IPS-NIHi7 (cell line): ENCODE measurements at regions not wholly inside any gene's neighbourhood (a gene's known extent, or its start where the extent isn't known, plus 50 kb on each side); places are given as distances from the start of the nearest gene placed in this dataset.

ENCODE experiments used
- DNase-seq: peaks from one replicate; pipeline ENCODE4 v3.0.0; 2012; ENCODE audit warnings: mixed read lengths; ENCODE audit errors: extremely low spot score

DNA sequence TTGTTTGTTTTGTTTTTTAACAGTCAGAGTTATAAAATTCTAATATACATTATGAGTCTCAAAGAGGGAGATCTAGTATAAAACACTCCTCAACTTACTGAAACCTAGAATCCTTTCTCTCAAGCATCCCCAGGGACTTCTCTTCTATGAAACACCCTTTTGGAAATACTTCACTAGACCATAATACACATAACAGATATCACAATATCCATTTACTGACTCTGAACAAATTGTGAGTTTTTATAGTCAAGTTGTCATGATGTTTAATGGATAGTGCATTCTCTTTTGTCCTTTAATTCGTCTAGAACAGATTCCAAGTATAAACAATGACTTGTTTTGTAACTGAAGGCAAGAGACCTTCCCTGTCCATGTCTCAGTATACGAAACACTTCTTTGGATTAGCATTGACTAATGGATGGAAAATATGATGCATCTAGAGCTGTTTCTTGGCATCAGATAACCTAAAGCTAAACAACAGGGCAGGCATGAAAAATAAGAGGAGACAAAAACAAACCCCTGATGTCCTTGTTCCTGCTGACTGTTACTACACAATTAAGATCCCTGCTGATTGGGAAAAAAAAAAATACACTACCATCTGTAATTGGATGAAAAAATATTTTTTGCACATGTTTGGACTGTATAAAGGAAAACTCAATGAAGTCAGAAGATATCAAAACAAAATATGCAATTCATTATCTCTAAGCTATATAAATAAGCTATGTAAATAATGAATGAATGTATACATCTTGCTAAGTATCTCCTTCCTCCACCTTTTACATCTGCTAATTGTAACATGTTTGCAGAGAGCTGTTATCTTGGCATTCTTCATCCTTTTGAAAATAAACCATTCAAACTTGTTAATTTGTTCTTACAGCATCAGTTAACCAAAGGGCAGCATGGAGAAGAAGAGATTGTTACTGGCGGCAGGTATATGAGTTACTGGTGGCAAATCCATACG is 214.2 kb downstream of the LACC1 start:
- no peak for DNase-seq

DNA sequence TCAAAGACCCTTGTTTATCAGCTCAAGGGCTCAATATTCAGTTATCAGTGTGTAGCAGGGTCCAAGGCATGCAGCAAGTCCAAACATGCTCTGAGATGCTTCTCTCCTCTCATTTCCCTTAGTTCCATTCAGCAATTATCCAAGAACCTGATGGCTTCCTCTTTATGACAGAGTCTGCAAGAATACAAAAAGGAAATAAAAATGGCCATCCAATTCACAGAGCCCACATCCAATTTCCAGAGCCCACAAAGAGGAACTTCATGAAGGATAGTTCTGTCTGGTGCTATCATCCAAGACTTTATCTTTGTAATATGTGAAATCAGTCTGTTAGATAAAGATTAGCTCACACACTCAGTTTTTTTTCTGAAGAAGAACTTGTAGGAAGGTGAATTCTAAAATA is 217.2 kb downstream of the LACC1 start:
- DNase-seq: no peak

DNA sequence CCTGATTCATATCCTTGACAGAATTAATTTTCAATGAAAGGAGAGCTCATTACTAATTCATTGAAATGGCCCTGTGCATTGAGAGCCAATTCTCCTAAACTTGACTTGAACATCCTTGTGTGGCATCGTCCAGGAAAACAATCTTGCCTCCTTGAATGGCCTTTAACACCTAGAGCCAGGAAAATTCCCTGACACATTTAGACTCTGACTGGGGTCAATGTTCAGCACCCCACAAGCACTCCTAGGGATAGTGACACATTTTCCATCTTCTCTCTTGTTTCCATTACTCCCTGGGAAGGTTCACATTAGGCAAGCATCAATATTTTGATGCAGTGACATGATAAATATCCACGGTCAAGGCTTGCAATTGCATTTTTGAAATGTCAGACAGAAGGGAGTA is 218.9 kb downstream of the LACC1 start:
- no peak for DNase-seq

DNA sequence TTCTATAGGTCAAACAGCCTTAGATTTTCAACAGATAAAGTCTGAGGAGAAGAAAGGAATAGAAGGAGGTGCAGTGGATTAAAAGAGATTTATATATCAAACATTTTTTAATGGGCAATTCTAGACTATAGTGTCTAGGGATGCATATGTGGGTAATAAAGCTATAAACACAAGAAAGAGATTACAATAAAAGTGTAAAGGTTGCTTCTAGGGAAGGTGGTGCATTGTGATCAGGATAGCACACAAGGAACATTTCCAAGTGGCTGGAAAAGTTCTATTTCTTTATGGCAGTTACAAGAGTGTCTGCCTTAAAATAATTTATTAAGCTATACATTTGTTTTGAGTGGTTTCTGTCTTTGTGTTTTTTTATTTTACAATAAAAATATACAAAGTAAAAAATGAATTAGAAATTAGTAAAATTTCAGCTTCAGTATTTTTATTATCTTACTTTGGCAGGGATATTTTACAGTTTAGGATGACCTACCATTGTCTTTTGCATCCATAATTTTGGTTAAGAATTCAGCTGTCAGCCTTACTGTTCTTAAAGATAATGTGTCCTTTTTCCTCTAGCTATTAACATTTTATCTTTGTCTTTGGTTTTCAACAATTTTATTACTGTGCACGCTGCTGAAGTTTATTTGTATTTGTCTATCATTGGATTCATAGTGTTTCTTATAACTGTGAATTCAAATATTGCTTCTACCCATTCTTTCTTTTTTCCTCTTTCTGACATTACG is 221.8 kb downstream of the LACC1 start:
- no peak for DNase-seq

DNA sequence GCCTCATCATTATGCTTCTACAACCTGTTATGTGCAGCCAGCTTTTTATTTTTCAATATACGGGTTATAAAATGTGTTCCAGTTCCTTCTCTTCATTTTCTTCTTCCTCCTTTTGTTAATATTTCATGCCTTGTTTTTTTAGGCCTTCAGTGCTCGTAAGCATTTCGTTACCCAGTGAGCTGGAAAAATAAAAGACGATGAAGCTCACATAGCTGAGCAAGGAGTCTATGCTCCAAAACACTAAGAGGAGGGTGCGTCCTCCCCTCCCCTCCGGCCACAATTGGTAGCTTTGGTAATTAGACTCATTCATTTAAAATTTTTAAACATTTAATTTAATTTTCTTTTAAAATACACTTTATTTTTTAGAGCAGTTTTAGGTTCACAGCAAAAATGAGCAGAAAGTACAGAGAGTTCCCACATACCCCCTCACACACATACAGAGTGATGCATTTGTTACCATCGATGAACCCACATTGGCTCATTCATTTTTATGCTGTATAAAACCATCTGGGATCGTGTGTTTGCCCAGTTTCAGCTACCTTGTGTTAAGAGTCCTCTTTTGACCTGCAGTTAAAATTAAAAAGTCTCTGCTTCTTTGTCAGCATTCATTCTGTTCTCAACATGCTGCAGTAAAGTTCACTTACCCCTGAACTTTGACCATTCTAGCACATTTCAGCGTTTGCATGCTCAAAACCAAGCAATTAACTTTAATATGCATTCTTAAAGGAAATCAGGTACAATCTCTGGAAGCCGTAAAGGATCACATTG is 223.9 kb downstream of the LACC1 start:
- DNase-seq: no peak

DNA sequence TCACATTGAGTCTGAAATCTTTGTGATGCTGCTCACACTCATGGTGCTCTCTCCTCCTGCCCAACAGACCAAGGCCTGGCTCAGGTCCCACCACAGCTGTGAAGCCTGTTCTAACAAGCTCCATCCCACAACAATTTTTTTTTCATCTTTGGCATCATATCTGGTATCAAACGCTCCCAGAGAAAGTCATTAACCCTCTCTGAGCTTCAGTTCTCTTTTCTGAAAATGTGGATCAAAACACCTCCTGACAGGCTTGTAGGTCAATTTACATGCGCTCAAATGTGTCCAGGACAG is 224.4 kb downstream of the LACC1 start:
- DNase-seq: no peak

DNA sequence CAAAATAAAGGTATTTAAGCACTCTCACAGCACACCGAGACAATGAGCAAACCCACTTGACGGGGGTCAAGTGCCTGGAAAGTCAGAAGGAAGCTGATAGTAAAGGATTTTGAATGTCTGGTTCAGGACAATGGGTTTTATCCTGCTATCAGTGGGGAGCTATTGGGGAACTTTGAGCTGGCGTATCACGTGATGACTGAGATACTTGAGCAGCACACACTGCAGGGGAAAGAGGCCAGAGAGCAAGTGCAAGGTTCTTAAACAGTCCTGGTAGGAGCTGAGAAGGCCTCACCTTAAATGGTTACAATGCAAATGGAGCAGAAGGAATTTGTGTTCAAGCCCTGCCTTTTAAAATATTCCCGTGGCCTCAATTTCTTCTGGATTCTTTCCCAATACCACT is 225.3 kb downstream of the LACC1 start:
- no peak for DNase-seq

DNA sequence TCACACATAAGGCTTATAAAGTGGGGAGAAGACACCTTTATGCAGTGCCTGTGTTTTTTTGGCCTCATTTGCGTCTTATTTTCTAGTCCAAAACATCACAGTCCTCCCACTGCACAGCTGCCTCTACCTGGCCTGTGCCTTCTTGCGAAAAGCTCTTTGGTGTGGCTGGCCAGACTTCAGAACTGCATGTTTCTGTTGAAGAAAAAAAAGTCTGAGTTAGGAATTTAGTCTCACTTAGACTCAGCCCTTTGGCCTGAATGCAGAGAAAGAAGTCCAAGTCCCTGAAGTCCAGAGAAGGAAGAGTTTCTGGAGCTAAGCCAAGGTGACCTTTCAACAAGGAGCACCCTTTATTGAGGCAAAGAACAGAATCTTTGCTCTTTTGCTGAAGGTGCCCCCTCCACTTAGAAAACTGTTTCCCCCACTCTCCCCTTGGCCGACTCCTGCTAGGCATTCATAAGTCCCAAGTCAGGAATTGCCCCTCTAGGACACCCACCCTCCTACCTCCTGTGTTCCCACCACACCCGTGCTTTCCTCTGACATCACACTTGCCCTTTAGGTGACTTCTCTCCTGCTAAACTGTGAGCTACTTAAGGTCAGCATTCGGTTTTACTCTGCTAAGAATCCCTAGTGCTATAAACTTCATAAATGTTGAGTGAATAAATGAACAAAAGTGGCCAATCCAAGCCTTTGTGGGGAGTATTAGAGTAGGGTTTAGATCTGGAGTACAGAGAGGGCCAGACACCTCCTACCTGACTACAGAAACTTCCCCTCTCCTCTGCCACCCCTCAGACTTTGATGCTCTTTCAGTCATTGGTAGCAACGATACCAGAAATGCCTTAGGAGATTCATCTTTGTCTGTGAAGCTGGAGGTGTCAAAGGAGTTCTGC is 226.8 kb downstream of the LACC1 start:
- no peak for DNase-seq

DNA sequence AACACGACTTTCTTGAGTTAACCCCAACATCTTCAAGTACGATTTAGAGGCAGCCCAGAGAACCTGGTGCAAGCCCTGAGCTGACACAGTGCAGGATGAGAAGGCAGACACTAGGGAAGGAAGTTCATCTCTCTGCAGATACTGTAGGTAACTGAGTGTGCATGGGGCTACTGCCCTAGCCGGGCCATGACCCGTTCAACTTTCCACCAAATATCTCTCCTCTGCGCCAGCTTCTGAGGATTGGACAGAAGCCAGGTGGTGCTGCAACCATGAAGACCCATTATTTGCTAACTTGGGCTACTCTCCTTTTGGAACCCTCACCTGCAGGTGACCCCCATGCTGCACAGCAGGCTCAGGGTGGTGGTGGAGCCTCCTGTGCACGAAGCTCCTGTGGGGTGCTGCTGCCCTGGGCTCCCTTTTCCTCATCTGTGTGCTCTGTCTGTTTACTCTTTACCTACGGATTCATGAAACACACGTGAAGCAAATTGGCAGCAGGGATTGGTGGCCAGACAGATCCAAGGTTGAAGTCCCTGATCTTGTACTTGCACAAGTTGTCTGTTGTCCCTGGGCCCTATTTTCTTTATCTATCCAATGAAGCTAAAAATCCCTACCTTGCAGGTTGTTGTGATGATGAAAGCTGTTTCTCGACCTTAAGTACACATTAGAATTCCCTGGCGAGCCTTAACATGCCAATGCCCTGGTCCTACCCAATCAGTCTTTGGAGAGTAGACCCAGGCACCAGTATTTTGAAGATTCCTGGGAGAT is 227.8 kb downstream of the LACC1 start:
- no peak for DNase-seq

DNA sequence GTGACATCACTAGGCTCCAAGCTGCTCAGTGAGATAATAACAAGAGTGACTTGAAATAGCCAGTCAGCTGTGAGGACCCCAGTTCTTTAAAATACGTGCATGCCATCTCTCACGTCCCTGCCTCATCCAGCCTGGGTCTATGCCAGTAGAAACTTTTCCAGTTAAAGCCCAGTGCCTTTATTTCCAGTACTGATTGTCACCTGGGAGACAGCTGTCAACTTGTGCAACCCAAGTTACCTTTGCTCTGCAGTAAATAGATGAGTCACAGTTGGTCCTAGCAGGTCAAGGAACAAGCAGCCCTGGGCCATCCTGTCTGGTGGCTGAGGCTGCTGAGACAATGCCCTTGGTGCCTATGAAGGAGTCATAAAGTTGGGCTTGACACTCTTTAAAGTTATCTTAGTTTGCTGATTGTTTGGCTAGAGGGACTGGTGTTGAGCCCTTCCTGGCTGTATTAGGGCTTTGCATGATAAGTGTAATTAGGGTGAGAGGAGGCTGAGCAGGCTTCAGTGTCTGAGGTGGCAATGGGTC is 228.7 kb downstream of the LACC1 start:
- no peak for DNase-seq

DNA sequence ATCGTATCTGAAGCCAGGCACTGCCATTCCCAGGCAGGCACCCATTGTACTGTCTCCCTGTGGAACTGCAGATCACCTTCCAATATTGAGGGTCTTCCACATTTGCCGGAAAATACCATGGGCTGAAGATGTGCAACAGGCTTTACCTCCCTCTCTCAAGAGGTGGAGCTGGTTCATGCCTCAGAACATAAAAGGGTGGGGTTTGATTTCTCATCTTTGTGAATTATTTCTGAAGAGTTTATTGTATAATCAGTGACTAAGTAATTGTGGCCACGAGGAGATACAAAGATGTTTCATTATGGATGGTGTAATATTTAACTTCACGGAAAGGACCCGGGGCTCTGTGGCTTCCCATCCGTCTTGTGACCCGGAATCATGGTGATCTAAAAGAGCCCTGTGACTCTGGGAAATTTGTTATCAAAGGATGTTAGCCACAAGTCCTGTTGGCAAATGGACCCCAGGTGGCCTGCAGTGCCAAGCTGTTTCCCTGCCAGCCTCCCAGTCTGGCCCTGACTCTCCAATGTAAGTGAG is 230.5 kb downstream of the LACC1 start:
- DNase-seq: no peak

DNA sequence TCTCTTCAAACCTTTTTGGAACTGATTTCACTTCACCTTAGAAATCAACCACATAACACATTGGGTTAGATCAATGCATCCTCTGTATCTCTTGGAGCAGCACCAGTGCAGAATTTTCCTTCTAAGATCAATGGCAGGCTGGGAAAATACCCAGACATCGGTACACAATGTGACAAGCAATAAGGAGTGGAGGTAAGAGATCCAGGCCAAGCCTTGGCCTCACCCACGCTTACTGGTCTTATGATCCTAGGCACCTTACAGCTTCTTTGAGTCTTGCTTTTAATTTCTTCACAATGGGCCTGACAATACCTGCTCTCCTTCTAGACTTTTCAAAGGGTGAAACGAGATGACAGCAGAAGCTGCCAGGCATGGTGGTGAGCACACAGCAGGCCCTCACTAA is 232.0 kb downstream of the LACC1 start:
- DNase-seq: no peak

DNA sequence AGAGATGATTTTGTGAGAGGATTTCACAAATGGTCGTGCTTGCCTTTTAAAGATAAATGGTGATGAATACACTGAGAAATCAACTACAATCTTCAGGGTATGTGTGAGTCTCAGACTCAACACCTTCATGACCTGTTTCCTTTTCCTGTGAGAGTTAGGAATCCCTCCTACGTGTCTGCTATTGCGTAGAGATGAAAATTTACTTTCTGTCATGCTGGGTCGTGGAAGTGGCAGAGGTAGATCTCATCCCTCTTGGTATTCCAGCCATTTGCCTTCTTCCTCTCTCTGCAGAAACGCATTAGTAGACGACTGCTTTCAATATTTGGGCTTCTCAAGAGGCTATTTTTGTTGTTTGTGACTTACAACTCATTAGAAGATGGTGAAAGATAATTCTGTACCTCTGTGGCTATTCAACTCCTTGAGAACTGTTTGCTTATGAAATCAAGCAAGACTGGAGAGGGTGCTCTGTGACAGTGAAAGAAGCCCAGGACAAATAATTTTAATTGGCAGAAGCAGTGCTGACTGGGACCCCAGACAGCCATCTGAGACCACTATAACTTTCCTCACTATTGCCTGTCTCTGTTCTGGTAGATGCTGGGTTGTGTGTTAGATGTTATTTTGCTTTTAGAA is 233.1 kb downstream of the LACC1 start:
- DNase-seq: no peak

DNA sequence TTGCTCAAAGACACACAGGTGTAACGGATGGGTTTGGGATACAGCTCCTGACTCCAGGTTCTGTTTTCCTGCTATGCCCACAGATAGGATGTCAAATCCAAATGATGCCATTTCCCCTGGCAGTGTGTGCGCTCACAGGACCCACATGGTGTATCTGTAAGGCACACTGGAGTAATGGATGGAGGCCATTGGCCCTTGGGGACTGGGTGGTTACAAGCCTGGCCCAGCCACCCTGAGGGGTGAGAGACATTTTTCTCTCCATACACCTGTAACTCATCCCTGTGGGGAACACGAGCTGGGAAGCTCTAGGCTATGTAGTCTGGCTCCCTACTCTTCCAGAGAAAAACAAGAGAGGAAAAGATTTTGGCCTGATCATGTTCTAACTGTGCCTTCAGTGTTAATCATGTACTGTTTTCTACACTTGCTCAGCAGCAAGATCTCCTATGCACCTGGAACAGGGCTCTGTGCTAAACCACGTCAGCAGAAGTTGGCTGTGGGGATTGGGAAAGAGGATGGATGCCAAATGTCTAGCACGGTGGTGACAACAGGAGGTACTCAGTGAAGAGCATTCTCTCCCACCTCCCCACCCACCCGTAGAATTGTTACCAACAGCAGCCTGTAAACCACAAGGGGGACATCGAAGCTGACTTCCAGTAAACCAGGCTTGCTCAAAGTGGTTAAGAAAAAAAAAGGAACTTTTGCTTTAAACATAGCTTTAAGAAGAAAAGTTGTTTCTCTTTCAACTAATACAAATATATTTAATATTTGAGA is 237.0 kb downstream of the LACC1 start:
- peak; percentile 53 for DNase-seq

DNA sequence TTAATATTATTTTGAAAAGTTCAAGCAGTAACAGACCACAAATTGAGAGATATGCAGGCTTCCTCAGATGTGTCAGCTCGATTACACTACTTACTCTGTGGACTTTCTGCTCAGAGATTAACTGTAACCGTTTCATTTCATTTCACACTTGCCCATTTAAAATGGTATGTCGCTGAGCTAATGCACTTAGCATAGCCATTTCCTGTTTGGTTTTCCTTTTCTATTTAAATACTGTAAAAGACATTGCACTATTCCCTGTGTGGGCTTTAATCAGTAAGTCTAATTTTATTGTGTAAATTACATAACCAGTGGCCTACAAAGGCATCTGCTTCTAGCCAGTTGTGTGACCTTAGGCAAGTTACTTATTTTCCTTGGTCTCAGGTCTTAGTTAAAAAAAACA is 237.6 kb downstream of the LACC1 start:
- no peak for DNase-seq

DNA sequence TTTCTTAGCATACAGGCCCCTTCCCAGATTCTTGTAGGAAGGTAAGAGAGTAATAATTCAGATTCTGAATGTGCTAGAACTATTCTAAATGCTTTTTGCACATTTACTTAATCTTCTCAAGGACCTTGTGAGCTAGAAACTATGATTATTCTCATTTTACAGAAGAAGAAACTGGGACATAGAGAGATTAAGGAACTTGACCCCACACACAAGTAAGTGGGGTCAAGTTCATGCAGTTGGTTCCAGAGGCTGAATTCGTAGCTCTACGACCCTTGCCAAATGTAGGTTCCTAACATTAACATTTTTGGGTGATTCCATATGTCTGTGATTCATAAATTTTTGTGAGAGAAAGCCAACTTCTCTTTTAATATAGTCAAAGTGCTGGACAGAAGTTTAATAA is 238.1 kb downstream of the LACC1 start:
- DNase-seq: no peak

DNA sequence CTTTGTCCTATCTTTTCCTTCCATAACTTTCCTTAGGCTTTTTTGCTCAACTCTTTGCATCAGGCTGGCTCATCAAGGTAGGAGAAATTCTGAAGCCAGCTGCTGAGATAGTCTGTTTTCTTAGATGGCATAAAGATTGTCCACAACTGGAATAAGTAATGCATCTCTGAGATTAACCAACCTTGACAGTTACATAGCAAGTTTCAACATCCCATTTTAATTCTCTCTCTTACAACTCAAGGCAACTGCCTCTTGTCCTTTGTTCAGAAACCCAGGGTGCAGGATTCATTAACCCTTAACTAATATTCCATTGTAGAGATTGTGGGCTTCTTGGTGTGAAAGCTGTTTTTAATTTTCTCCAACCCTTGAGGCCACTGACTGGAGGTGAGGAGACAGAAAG is 239.2 kb downstream of the LACC1 start:
- DNase-seq: no peak

DNA sequence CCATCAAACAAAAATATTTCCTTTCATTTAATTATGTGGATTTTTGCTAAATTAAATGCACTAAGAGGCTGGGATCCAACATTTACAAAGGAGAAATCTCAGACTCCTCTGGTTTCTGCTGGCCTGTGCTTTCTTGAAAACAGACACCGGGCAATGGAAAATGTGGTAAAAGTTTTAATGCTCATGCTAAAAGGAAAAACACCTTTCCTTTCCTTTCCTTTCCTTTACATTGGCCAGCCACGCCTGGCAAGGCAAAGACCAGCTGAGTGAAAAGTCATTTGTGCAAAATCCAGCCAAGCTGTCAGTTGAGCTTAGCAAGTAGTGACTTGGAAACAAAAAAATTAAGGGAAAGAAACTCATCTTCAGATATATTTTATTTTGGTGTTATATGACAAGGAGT is 240.3 kb downstream of the LACC1 start:
- no peak for DNase-seq
